NCI-H146 (cell line): ENCODE measurements at regions not wholly inside any gene's neighbourhood (a gene's known extent, or its start where the extent isn't known, plus 50 kb on each side); places are given as distances from the start of the nearest gene placed in this dataset.
"Not testable (repeated sequence)": the region's sequence is repeated elsewhere in the genome, so short reads cannot be mapped to it uniquely, and the experiment has no call there.

Experiments used
- DNase-seq: peaks from one replicate; lab custom pipeline; 2025; lab: John Stamatoyannopoulos, UW

- DNase-seq: no peak
These were observed 110.9 kb upstream of the L3MBTL4 start for GRCh38 chr18:6525604-6526003.

DNA sequence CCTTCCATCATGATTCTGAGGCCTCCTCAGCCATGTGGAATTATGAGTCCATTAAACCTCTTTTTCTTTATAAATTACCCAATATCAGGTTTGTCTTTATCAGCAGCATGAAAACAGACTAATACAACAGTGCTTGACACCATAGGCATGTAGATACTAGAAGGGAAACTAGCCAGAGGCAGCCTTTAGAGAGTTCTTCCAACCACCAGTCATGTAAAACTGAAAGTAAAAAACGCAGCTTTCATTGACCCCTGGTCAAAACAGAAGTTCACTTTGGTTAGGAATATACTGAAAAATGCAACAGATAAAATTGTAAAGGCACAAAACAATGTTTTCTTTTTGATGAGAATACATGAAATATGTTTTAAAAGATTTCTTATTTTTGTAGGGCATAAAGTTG, 122.8 kb upstream of the L3MBTL4 start:
- DNase-seq: no peak

DNA sequence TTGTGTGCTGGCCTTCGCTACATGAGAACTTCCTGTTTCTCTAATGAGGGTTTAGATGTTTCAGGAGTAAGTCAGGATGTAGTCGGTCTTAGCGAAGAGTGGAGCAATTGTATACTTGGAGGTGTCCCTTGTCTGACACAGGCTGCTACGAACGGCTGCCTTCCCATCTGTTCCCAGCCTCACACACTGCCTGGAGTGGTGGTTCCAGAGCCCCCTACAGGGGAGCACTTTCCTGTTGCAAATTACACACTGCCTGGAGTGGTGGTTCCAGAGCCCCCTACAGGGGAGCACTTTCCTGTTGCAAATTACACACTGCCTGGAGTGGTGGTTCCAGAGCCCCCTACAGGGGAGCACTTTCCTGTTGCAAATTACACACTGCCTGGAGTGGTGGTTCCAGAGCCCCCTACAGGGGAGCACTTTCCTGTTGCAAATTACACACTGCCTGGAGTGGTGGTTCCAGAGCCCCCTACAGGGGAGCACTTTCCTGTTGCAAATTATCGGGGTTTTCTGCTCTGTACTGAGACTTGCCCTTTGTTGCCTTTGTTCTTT, 126.5 kb upstream of the L3MBTL4 start:
- DNase-seq: not testable (repeated sequence)

DNA sequence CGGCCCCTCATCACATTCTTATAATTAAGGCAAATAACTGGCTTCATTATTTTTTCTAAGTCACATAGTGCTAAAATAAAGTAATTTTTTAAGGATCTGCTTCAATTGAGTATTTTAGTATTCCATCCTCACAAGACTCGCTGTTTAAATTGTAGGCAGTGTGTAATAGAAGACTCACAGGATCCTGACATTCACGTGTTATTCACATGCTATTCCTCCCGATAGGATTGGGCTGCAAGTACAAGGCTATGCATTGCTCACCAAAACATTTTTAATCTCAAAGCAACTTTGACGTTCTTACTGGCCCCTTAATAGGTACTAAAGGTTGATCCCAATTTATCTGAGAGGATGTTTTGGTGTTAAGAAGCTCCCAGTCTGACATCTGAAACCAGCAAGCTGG, 127.6 kb upstream of the L3MBTL4 start:
- DNase-seq: no peak

DNA sequence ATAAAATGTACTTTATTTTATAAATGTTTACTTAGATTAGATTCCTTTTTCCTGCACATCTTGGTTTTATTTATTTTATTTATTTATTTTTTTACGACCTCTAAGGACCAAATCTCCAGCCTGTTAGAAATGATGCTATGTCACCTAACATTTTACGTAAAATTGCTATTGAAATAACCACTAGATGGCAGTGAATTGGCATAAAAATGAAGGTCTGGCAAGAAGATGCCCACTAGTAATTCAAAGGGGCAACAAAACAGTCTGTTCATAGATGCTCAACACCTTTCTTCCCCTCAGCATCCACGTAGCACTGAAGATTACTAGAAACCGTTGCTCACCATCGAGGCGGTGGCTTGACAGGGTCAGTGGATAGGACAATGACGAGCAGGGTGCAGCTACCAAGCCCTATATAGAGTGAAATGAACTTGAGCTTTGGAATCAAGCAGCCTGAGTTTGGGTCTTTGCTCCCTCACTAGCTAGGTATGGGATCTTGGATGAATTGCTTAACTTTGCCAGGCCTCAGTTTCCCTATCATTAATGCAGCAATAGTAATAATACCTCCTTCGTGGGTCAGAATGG, 128.7 kb upstream of the L3MBTL4 start:
- peak; percentile 29 for DNase-seq

DNA sequence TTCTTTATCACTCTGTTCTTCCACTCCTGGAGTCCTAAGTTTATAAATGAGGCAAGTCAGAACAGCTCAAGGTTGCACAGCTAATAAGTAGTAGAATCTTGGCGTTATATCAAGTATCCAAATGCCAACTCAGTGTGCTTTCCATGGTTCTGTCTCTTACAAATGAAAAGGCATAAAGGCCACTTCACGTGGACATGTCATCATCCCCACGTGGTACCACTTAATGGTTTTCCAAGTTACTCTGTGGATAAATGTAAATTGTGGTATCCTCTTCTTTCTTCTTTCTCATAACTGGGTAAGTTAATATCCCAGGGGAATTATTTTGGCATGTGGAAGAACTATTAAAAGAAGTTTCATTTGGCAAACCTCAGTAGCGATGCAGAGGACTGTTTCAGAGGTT, 131.5 kb upstream of the L3MBTL4 start:
- no peak for DNase-seq

DNA sequence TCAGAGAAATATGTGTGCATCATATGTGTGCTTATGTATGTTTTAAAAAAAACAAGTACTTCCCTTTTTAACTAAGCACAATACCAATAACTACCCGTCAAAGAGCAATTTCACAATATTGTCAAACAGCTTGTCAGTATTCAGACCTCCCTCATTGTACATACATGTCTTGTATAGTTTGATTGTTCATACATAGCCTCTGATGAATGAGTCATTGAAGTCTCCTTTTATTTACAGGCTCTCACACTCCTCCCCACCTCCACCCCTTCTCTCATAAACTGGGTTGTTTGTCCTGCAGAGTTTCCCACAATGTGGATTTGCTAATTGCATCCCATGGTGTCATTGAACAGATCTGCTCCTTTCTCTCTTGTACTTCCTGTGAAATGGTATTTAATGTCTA, 132.8 kb upstream of the L3MBTL4 start:
- no peak for DNase-seq

GRCh38 chr18:6553234-6553900, 138.7 kb upstream of the L3MBTL4 start:
- no peak for DNase-seq

DNA sequence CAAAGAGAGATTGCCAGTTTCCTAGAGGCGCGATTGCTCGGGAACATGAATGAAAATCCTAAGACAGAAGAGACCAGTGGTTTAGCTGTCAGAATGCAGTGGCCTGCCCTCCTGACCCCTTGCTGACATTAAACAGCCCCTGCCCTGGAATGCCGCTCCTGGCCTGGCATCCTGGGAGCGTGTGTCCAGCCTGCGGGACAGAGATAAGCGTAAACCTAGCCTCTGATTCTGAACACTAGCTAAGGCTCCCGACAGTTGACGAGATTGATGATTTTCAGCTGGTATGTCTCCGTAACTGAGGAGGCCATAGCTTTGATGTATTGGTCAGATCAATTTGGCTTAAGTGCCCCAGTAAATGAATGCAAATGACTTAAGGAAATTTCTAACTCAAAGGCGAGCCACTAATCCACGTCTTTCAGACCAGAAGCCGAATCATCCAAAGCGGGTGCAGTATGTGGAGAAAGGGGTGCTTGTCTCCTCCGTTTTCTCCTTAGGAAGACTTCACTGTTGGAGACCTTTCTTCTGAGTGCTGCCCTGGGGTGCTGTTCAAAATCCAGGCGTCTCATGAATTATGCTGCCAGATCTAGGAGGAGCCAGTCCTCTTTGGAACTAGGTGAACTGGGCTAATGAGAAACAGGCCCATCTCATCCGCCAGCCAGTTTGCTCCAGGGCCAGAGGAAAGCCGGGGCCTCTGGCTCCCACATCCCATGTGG, 142.5 kb upstream of the L3MBTL4 start:
- no peak for DNase-seq

GRCh38 chr18:6557770-6558248, 143.1 kb upstream of the L3MBTL4 start:
- DNase-seq: no peak

DNA sequence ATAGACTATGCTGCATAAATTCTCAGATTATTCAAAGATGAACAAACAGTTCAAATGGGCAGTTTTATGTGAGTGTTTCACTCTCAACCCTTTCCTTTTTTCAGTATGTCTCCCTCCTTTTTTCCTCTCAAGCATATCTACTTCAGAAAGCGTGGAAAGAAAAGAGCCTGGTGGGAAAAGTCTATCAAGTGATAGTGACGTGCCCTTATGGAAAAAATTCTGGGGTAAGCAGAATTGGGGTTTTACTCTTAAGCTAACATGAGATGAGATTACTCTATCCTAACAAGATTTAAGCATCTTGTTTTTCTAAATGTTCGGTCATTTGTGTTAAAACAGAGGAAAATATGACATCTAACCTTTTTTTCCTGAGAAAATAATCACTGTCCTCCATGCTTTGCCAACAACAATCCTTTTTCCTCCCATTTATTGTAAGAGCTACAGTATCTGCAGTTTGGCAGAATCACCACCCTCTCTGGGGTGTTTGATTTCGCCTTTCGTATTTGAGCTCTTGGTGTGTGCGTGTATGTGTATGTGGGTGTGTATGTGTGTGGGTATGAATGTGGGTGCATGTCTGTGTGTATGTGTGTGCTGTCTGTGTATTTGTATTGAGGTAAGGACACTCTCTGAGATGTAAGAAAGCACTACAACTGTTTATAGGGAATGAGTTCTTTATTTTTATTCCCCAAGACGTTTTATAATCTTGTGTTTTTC, 143.9 kb upstream of the L3MBTL4 start:
- DNase-seq: no peak

GRCh38 chr18:6559296-6559695, 144.6 kb upstream of the L3MBTL4 start:
- no peak for DNase-seq

- no peak for DNase-seq
These were observed 146.3 kb upstream of the L3MBTL4 start for GRCh38 chr18:6561016-6561415.

- DNase-seq: no peak
These were observed 146.7 kb upstream of the L3MBTL4 start for GRCh38 chr18:6561420-6561861.

GRCh38 chr18:6561862-6562291, 147.2 kb upstream of the L3MBTL4 start:
- DNase-seq: no peak

GRCh38 chr18:6563896-6564295, 149.2 kb upstream of the L3MBTL4 start:
- no peak for DNase-seq

DNA sequence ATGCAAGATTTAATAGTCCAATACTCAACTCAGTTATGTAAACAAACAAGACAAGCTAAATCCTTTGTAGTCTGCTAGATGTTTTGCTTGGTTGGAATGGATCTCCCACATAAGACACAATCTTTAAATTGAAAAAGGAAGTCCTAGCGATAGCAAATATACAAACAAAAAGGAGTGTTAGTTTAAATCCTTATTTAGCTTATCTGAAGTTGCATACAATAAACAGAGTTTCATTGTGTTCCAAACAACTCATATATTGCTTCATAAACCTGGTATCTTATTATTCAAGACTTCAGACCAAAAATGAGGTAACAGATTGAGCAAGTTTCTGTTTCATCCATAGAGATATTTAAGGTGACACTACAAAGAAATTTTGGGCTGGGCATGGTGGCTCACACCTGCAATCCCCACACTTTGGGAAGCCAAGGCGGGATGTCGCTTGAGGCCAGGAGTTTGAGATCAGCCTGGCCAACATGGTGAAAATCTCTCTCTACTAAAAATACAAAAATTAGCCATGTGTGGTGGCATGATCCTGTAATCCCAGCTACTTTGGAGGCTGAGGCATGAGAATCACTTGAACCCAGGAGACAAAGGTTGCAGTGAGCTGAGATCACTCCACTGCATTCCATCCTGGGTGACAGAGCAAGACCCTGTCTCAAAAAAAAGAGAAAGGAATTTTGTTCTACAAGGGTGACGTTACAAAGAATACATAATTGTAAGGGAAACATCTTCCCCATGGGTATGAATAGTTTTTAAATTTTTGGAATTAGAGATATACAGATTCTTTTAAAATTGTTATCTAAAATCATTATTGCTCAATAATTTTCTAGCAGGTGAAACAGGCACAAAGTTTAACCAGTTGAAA, 150.5 kb upstream of the L3MBTL4 start:
- no peak for DNase-seq

- no peak for DNase-seq
These were observed 151.0 kb upstream of the L3MBTL4 start for GRCh38 chr18:6565815-6566081.

DNA sequence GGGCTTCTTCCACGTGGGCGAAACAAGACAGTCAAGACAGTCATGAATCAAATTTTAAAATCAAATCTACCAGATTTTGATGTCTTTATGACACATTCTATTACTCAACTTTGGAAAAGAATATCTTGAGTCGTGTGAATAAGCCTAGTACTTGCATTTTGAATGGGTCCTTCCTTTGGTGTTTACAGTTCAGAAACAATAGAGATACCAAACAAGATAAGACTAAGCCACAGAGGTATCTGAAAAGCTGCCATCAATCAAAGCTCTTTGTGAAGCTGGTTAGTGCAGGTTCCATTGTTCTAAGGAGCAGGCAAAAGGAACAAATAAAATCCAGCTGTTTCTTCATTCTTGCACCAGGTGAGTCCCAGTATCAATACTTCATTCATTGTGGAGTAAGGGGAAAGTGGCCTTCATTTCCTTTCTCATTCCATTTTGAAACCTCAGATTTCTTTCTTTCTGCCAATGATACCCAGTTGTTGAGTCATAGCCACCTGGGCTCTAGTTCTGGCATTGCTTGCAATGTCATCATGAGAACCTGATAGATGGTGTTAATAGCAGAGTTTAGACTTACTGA, 151.7 kb upstream of the L3MBTL4 start:
- no peak for DNase-seq

DNA sequence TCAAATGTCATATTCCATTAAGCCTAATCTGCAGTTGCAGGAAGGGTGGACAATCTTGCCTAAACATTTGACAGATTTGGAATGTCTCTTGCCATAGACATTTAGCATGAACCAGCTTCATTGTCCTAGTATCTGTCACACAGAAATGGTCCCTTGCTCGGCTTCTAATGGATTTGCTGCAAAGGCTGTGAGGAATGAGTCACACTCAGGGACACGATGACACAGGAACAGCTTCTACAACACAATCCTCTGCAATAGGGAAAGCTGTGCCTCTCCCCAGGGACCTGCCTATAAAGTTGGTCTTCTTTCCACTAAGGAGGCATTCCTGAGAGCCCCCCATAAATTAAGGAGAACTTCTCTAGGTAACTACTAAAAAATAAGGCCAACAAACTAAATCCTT, 155.1 kb upstream of the L3MBTL4 start:
- no peak for DNase-seq

DNA sequence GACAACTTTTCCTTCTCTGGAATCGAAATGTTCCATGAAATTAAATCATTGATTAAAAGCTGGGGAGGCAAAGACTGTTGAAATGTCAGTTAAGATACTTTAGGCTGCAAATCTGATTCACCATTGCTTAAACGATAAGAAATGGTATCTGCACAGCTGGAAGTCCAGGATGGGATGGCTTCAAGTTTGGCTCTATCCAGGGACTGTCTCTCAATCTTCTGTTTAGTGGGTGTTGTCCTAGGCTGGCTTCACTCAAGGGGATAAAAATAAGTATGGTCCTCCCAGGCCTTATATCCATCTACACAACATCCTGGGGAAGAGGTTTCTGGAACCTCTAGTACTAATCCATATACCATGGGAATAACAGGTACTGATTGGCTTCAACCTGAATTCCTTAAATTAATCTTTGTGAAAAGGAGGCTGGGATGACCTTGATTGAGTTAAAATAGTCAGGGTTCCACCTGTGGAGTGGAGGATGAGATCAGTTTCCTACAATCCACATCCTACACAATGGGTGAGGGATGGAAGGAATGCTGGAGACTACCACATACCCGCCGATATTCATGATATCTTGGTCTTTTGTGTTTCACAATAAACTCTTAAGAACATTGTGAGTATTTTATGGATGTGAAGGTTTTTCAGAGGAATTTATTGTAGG, 156.0 kb upstream of the L3MBTL4 start:
- DNase-seq: no peak
